ENCODE measurements at regions not wholly inside any gene's neighbourhood (a gene's known extent, or its start where the extent isn't known, plus 50 kb on each side); places are given as distances from the start of the nearest gene placed in this dataset.

- DNase-seq (ENCODE audit: low spot score), result no peak
- no peaks in the 10 kb centered on the region for H3K27me3 Mint-ChIP-seq (ENCODE audit: unreplicated experiment)
- no peak for TF ChIP-seq CTCF (IDR thresholded peaks at IDR 0.05; ENCODE audit: unreplicated experiment)
- H3K4me1 Mint-ChIP-seq (ENCODE audit: unreplicated experiment), result peaks cover 27% of the 10 kb centered on the region
- no peak overlapping the region for H3K4me3 Mint-ChIP-seq (ENCODE audit: unreplicated experiment)
- no peak overlapping the region for H3K27ac Mint-ChIP-seq (ENCODE audit: unreplicated experiment)
- H3K9me3 Mint-ChIP-seq (ENCODE audit: unreplicated experiment), result no peaks in the 10 kb centered on the region
- no peaks in the 10 kb centered on the region for H3K36me3 Mint-ChIP-seq (ENCODE audit: low read depth, unreplicated experiment)
These were observed 385.8 kb downstream of the EFNA5 start for GRCh38 chr5:107284822-107285525.

GRCh38 chr5:107282061-107282460 lies 388.7 kb downstream of the EFNA5 start:
- DNase-seq (ENCODE audit: low spot score), result no peak
- peaks cover 2% of the 10 kb centered on the region for H3K4me1 Mint-ChIP-seq (ENCODE audit: unreplicated experiment)
- no peak overlapping the region for H3K4me3 Mint-ChIP-seq (ENCODE audit: unreplicated experiment)
- no peaks in the 10 kb centered on the region for H3K36me3 Mint-ChIP-seq (ENCODE audit: low read depth, unreplicated experiment)
- no peaks in the 10 kb centered on the region for H3K9me3 Mint-ChIP-seq (ENCODE audit: unreplicated experiment)
- no peaks in the 10 kb centered on the region for H3K27me3 Mint-ChIP-seq (ENCODE audit: unreplicated experiment)
- no peak overlapping the region for H3K27ac Mint-ChIP-seq (ENCODE audit: unreplicated experiment)
- TF ChIP-seq CTCF (IDR thresholded peaks at IDR 0.05; ENCODE audit: unreplicated experiment), result no peak

GRCh38 chr5:107278774-107279173 lies 392.0 kb downstream of the EFNA5 start:
- Mint-ChIP-seq H3K4me1 (ENCODE audit: unreplicated experiment) (no peaks in the 10 kb centered on the region), H3K4me3 (ENCODE audit: unreplicated experiment) (no peak overlapping the region), H3K9me3 (ENCODE audit: unreplicated experiment) (no peaks in the 10 kb centered on the region), H3K36me3 (ENCODE audit: low read depth, unreplicated experiment) (no peaks in the 10 kb centered on the region), H3K27ac (ENCODE audit: unreplicated experiment) (no peak overlapping the region), H3K27me3 (ENCODE audit: unreplicated experiment) (peaks cover 1% of the 10 kb centered on the region)
- no peak for DNase-seq (ENCODE audit: low spot score)
- TF ChIP-seq CTCF (IDR thresholded peaks at IDR 0.05; ENCODE audit: unreplicated experiment), result no peak

GRCh38 chr5:107277485-107278125 lies 393.1 kb downstream of the EFNA5 start:
- Mint-ChIP-seq H3K36me3 (ENCODE audit: low read depth, unreplicated experiment) (no peaks in the 10 kb centered on the region), H3K27me3 (ENCODE audit: unreplicated experiment) (peaks cover 1% of the 10 kb centered on the region), H3K4me1 (ENCODE audit: unreplicated experiment) (no peaks in the 10 kb centered on the region), H3K4me3 (ENCODE audit: unreplicated experiment) (no peak overlapping the region), H3K9me3 (ENCODE audit: unreplicated experiment) (no peaks in the 10 kb centered on the region), H3K27ac (ENCODE audit: unreplicated experiment) (no peak overlapping the region)
- no peak for TF ChIP-seq CTCF (IDR thresholded peaks at IDR 0.05; ENCODE audit: unreplicated experiment)
- DNase-seq (ENCODE audit: low spot score), result no peak

- Mint-ChIP-seq H3K9me3 (ENCODE audit: unreplicated experiment) (no peaks in the 10 kb centered on the region), H3K36me3 (ENCODE audit: low read depth, unreplicated experiment) (no peaks in the 10 kb centered on the region), H3K4me3 (ENCODE audit: unreplicated experiment) (no peak overlapping the region), H3K27me3 (ENCODE audit: unreplicated experiment) (peaks cover 1% of the 10 kb centered on the region), H3K27ac (ENCODE audit: unreplicated experiment) (no peak overlapping the region), H3K4me1 (ENCODE audit: unreplicated experiment) (no peaks in the 10 kb centered on the region)
- no peak for DNase-seq (ENCODE audit: low spot score)
- no peak for TF ChIP-seq CTCF (IDR thresholded peaks at IDR 0.05; ENCODE audit: unreplicated experiment)
These were observed 395.4 kb downstream of the EFNA5 start for GRCh38 chr5:107275333-107275732.

Data from endothelial cell (in vitro differentiated cells).